ENCODE measurements at regions not wholly inside any gene's neighbourhood (a gene's known extent, or its start where the extent isn't known, plus 50 kb on each side); places are given as distances from the start of the nearest gene placed in this dataset.

- no peak overlapping the region for H3K27ac ChIP-seq
- H3K4me1 ChIP-seq, result no peaks in the 10 kb centered on the region
- WGBS, 2 donors, result 34 to 40% methylated on average over 6 of the region's 6 CpGs
- TF ChIP-seq EP300 (IDR thresholded peaks at IDR 0.05) (no peak), POLR2AphosphoS5 (IDR thresholded peaks at IDR 0.05) (no peak), CTCF (IDR thresholded peaks at IDR 0.05) (no peak), POLR2A (IDR thresholded peaks at IDR 0.05) (no peak)
- H3K27me3 ChIP-seq, result no peaks in the 10 kb centered on the region
- H3K9me3 ChIP-seq, result no peaks in the 10 kb centered on the region
- no peak for DNase-seq
- ATAC-seq (ENCODE audit: low FRiP score in 2 of 2), result no peak
- H3K36me3 ChIP-seq, result no peaks in the 10 kb centered on the region
- H3K4me3 ChIP-seq, result peak overlapping the region in 3 of 4 donors; percentile 2 to 30 (median 21)
These were observed 113.8 kb upstream of the RGPD4 start for GRCh38 chr2:107712857-107713256.

- Histone ChIP-seq H3K27me3 (no peaks in the 10 kb centered on the region), H3K4me1 (no peaks in the 10 kb centered on the region), H3K27ac (no peak overlapping the region), H3K9me3 (no peaks in the 10 kb centered on the region), H3K36me3 (no peaks in the 10 kb centered on the region), H3K4me3 (no peak overlapping the region)
- no peak for DNase-seq
- WGBS, 2 donors, result 59 to 62% methylated on average over 5 of the region's 5 CpGs
- TF ChIP-seq EP300 (IDR thresholded peaks at IDR 0.05) (no peak), CTCF (IDR thresholded peaks at IDR 0.05) (no peak), POLR2A (IDR thresholded peaks at IDR 0.05) (no peak), POLR2AphosphoS5 (IDR thresholded peaks at IDR 0.05) (no peak)
- no peak for ATAC-seq (ENCODE audit: low FRiP score in 2 of 2)
These were observed 109.0 kb upstream of the RGPD4 start for GRCh38 chr2:107717661-107718060.

GRCh38 chr2:107719141-107719540 lies 107.6 kb upstream of the RGPD4 start:
- no peaks in the 10 kb centered on the region for H3K36me3 ChIP-seq
- ATAC-seq (ENCODE audit: low FRiP score in 2 of 2), result no peak
- H3K27me3 ChIP-seq, result no peaks in the 10 kb centered on the region
- no peak for DNase-seq
- TF ChIP-seq POLR2A (IDR thresholded peaks at IDR 0.05), result no peak
- no peak for TF ChIP-seq POLR2AphosphoS5 (IDR thresholded peaks at IDR 0.05)
- TF ChIP-seq CTCF (IDR thresholded peaks at IDR 0.05), result no peak
- TF ChIP-seq EP300 (IDR thresholded peaks at IDR 0.05), result no peak
- H3K27ac ChIP-seq, result no peak overlapping the region
- H3K4me1 ChIP-seq, result no peaks in the 10 kb centered on the region
- WGBS, 2 donors, result 89 to 91% methylated on average over 3 of the region's 3 CpGs
- no peak overlapping the region for H3K4me3 ChIP-seq
- H3K9me3 ChIP-seq, result no peaks in the 10 kb centered on the region

- no peaks in the 10 kb centered on the region for H3K27me3 ChIP-seq
- no peaks in the 10 kb centered on the region for H3K9me3 ChIP-seq
- DNase-seq (no peak), ATAC-seq (ENCODE audit: low FRiP score in 2 of 2) (no peak)
- H3K36me3 ChIP-seq, result no peaks in the 10 kb centered on the region
- no peaks in the 10 kb centered on the region for H3K4me1 ChIP-seq
- 74 to 77% methylated on average over 6 to 7 of the region's 7 CpGs for WGBS, 2 donors
- no peak overlapping the region for H3K27ac ChIP-seq
- no peak for TF ChIP-seq EP300 (IDR thresholded peaks at IDR 0.05)
- TF ChIP-seq POLR2A (IDR thresholded peaks at IDR 0.05), result no peak
- no peak overlapping the region for H3K4me3 ChIP-seq
These were observed 106.9 kb upstream of the RGPD4 start for GRCh38 chr2:107719836-107720235.

GRCh38 chr2:107721178-107721577 lies 105.5 kb upstream of the RGPD4 start:
- H3K36me3 ChIP-seq, result no peaks in the 10 kb centered on the region
- H3K4me1 ChIP-seq, result no peaks in the 10 kb centered on the region
- DNase-seq, result no peak
- no peaks in the 10 kb centered on the region for H3K9me3 ChIP-seq
- WGBS, 2 donors, result 64 to 70% methylated on average over 3 of the region's 3 CpGs
- ATAC-seq (ENCODE audit: low FRiP score in 2 of 2), result no peak
- no peak overlapping the region for H3K27ac ChIP-seq
- TF ChIP-seq CTCF (IDR thresholded peaks at IDR 0.05), result no peak
- TF ChIP-seq EP300 (IDR thresholded peaks at IDR 0.05), result no peak
- no peak for TF ChIP-seq POLR2A (IDR thresholded peaks at IDR 0.05)
- TF ChIP-seq POLR2AphosphoS5 (IDR thresholded peaks at IDR 0.05), result no peak
- H3K4me3 ChIP-seq, result no peak overlapping the region
- no peaks in the 10 kb centered on the region for H3K27me3 ChIP-seq

All from upper lobe of left lung (tissue), 6 donors.